Cardiac muscle cell (in vitro differentiated cells and primary cell): ENCODE measurements at regions not wholly inside any gene's neighbourhood (a gene's known extent, or its start where the extent isn't known, plus 50 kb on each side); places are given as distances from the start of the nearest gene placed in this dataset.

ENCODE experiments used
- DNase-seq, 2 donors: peaks; one replicate each; pipeline versions ENCODE4 v3.0.0 to v3.0.0-alpha.2; 2010 to 2017; ENCODE audit warnings: low read depth in 1 of 2, low spot score in 1 of 2
- H3K27ac ChIP-seq: fragments of 200-600 bp; sonication (generic); 2 replicates; pipeline ENCODE4 v1.5.1; 2016
- H3K27me3 ChIP-seq: fragments of 200-600 bp; sonication (generic); 2 replicates; pipeline ENCODE4 v1.6.0; 2016; ENCODE audit warnings: control low read depth
- H3K36me3 ChIP-seq: fragments of 200-600 bp; sonication (generic); 2 replicates; pipeline ENCODE4 v1.5.1; 2016; ENCODE audit warnings: control low read depth
- H3K4me1 ChIP-seq: fragments of 200-600 bp; sonication (generic); 2 replicates; pipeline ENCODE4 v1.8.1; 2017; ENCODE audit warnings: low read depth, mild to moderate bottlenecking, mixed run types
- H3K4me3 ChIP-seq: fragments of 200-600 bp; sonication (generic); 2 replicates; pipeline ENCODE4 v1.5.1; 2016; ENCODE audit warnings: mild to moderate bottlenecking
- H3K9me3 ChIP-seq: fragments of 200-600 bp; sonication (generic); 2 replicates; pipeline ENCODE4 v1.5.1; 2017; ENCODE audit warnings: low read depth, mild to moderate bottlenecking, control low read depth
- CTCF ChIP-seq: IDR thresholded peaks from 2 replicates; pipeline ENCODE4 v1.5.1; 2012; ENCODE audit warnings: low read depth, mild to moderate bottlenecking, low read length

GRCh38 chr17:33352526-33352925 is 59.4 kb upstream of the ASIC2 start:
- DNase-seq = no peak
- Histone ChIP-seq H3K27ac (no peak overlapping the region), H3K9me3 (no peaks in the 10 kb centered on the region), H3K36me3 (no peaks in the 10 kb centered on the region), H3K4me1 (no peaks in the 10 kb centered on the region), H3K27me3 (no peaks in the 10 kb centered on the region), H3K4me3 (no peak overlapping the region)
- no peak for TF ChIP-seq CTCF

GRCh38 chr17:33356266-33356665 is 63.2 kb upstream of the ASIC2 start:
- no peak overlapping the region for H3K4me3 ChIP-seq
- H3K9me3 ChIP-seq = no peaks in the 10 kb centered on the region
- H3K36me3 ChIP-seq = no peaks in the 10 kb centered on the region
- no peak overlapping the region for H3K27ac ChIP-seq
- no peaks in the 10 kb centered on the region for H3K4me1 ChIP-seq
- H3K27me3 ChIP-seq = no peaks in the 10 kb centered on the region
- no peak for DNase-seq
- no peak for TF ChIP-seq CTCF

- Histone ChIP-seq H3K27me3 (no peaks in the 10 kb centered on the region), H3K27ac (no peak overlapping the region), H3K36me3 (no peaks in the 10 kb centered on the region), H3K4me3 (no peak overlapping the region), H3K4me1 (no peaks in the 10 kb centered on the region), H3K9me3 (no peaks in the 10 kb centered on the region)
- TF ChIP-seq CTCF = no peak
- DNase-seq = no peak
Observed at GRCh38 chr17:33363475-33363874, 70.4 kb upstream of the ASIC2 start.

- H3K4me1 ChIP-seq = no peaks in the 10 kb centered on the region
- TF ChIP-seq CTCF = no peak
- H3K9me3 ChIP-seq = no peaks in the 10 kb centered on the region
Observed at GRCh38 chr17:33366960-33367359, 73.9 kb upstream of the ASIC2 start.

GRCh38 chr17:33369149-33369548 is 76.1 kb upstream of the ASIC2 start:
- TF ChIP-seq CTCF = no peak
- no peak overlapping the region for H3K27ac ChIP-seq
- DNase-seq = no peak
- H3K27me3 ChIP-seq = no peaks in the 10 kb centered on the region
- H3K9me3 ChIP-seq = no peaks in the 10 kb centered on the region
- no peaks in the 10 kb centered on the region for H3K36me3 ChIP-seq
- no peak overlapping the region for H3K4me3 ChIP-seq
- H3K4me1 ChIP-seq = no peaks in the 10 kb centered on the region

More at GRCh38 chr17:33366960-33367359, 73.9 kb upstream of the ASIC2 start:
- no peaks in the 10 kb centered on the region for H3K36me3 ChIP-seq
- no peak overlapping the region for H3K4me3 ChIP-seq
- no peak for DNase-seq
- no peak overlapping the region for H3K27ac ChIP-seq
- H3K27me3 ChIP-seq = no peaks in the 10 kb centered on the region

GRCh38 chr17:33369876-33370275 is 76.8 kb upstream of the ASIC2 start:
- TF ChIP-seq CTCF = no peak
- Histone ChIP-seq H3K27ac (no peak overlapping the region), H3K27me3 (no peaks in the 10 kb centered on the region), H3K4me3 (no peak overlapping the region), H3K36me3 (no peaks in the 10 kb centered on the region), H3K4me1 (no peaks in the 10 kb centered on the region), H3K9me3 (no peaks in the 10 kb centered on the region)
- DNase-seq = no peak
